ENCODE measurements at regions not wholly inside any gene's neighbourhood (a gene's known extent, or its start where the extent isn't known, plus 50 kb on each side); places are given as distances from the start of the nearest gene placed in this dataset.

GRCh38 chr3:84806958-84807357 is 151.8 kb upstream of the CADM2 start (continued):
- TF ChIP-seq, protein P1, sequence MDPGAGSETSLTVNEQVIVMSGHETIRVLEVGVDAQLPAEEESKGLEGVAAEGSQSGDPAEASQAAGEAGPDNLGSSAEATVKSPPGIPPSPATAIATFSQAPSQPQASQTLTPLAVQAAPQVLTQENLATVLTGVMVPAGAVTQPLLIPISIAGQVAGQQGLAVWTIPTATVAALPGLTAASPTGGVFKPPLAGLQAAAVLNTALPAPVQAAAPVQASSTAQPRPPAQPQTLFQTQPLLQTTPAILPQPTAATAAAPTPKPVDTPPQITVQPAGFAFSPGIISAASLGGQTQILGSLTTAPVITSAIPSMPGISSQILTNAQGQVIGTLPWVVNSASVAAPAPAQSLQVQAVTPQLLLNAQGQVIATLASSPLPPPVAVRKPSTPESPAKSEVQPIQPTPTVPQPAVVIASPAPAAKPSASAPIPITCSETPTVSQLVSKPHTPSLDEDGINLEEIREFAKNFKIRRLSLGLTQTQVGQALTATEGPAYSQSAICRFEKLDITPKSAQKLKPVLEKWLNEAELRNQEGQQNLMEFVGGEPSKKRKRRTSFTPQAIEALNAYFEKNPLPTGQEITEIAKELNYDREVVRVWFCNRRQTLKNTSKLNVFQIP (CRISPR knock-in tag; IDR thresholded peaks at IDR 0.05; ENCODE audit: borderline replicate concordance, low read depth) = no peak
- no peak for TF ChIP-seq TSHZ2 (CRISPR knock-in tag; IDR thresholded peaks at IDR 0.05)
- no peak for TF ChIP-seq ZFP30 (CRISPR knock-in tag; IDR thresholded peaks at IDR 0.05)

DNA sequence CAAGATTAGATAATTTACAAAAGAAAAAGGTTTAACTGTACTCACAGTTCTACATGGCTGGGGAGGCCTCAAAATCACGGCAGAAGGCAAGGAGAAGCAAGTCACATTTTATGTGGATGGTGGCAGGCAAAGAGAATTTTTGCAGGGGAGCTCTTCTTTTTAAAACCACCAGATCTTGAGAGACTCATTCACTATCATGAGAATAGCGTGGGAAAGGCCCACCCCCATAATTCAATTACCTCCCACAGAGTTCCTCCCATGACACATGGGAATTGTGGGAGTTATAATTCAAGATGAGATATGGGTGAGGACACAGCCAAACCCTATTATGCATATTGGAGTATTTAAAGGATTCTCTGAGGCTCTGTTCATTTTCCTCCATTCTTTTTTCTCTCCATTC is 138.7 kb upstream of the CADM2 start:
- TF ChIP-seq PPARA (CRISPR knock-in tag; IDR thresholded peaks at IDR 0.05; ENCODE audit: borderline replicate concordance) (no peak), SNAI2 (CRISPR knock-in tag; IDR thresholded peaks at IDR 0.05) (no peak), ZFP30 (CRISPR knock-in tag; IDR thresholded peaks at IDR 0.05) (no peak), PATZ1 (CRISPR knock-in tag; IDR thresholded peaks at IDR 0.05; ENCODE audit: borderline replicate concordance) (no peak), OSR1 (CRISPR knock-in tag; IDR thresholded peaks at IDR 0.05) (no peak), ARNTL (CRISPR knock-in tag; IDR thresholded peaks at IDR 0.05; ENCODE audit: borderline replicate concordance, low read depth) (no peak)
- TF ChIP-seq, protein P2, sequence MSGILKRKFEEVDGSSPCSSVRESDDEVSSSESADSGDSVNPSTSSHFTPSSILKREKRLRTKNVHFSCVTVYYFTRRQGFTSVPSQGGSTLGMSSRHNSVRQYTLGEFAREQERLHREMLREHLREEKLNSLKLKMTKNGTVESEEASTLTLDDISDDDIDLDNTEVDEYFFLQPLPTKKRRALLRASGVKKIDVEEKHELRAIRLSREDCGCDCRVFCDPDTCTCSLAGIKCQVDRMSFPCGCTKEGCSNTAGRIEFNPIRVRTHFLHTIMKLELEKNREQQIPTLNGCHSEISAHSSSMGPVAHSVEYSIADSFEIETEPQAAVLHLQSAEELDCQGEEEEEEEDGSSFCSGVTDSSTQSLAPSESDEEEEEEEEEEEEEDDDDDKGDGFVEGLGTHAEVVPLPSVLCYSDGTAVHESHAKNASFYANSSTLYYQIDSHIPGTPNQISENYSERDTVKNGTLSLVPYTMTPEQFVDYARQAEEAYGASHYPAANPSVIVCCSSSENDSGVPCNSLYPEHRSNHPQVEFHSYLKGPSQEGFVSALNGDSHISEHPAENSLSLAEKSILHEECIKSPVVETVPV (CRISPR knock-in tag; IDR thresholded peaks at IDR 0.05) = no peak
- ATAC-seq = no peak

DNA sequence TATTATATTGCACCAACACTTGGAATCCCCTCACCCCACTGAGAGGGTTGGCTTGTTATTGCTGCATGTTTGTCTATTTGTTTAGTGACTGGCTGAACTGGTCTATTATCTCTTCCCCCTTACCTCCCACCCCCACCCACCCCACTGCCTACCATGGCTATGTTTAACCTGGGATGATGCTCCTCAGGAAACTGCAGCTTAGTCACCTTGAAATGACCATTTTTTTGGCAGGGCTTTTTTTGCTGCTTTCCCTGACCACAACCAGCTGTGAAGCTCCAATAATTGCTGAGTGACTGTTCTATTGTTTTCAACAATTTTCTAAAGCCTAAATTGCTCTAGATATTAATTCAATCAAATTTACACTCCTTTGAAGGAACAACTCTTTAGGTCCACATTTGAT is 137.9 kb upstream of the CADM2 start:
- no peak for ATAC-seq
- TF ChIP-seq ZFP3 (CRISPR knock-in tag; IDR thresholded peaks at IDR 0.05) (no peak), TCF4 (CRISPR knock-in tag; IDR thresholded peaks at IDR 0.05; ENCODE audit: borderline replicate concordance) (no peak), RARB (CRISPR knock-in tag; IDR thresholded peaks at IDR 0.05) (no peak), ZNF565 (CRISPR knock-in tag; conservative IDR thresholded peaks at IDR 0.05; ENCODE audit: low read depth) (no peak), ESRRG (CRISPR knock-in tag; IDR thresholded peaks at IDR 0.05) (no peak), OSR1 (CRISPR knock-in tag; IDR thresholded peaks at IDR 0.05) (no peak), ISL1 (CRISPR knock-in tag; IDR thresholded peaks at IDR 0.05) (no peak), ZFP30 (CRISPR knock-in tag; IDR thresholded peaks at IDR 0.05) (no peak), CSDC2 (CRISPR knock-in tag; IDR thresholded peaks at IDR 0.05) (no peak), TSHZ2 (CRISPR knock-in tag; IDR thresholded peaks at IDR 0.05) (no peak), PPARA (CRISPR knock-in tag; IDR thresholded peaks at IDR 0.05; ENCODE audit: borderline replicate concordance) (no peak), SNAI2 (CRISPR knock-in tag; IDR thresholded peaks at IDR 0.05) (no peak), TOX (CRISPR knock-in tag; IDR thresholded peaks at IDR 0.05; ENCODE audit: borderline replicate concordance) (no peak), ZNF70 (CRISPR knock-in tag; IDR thresholded peaks at IDR 0.05) (no peak), PATZ1 (CRISPR knock-in tag; IDR thresholded peaks at IDR 0.05; ENCODE audit: borderline replicate concordance) (no peak)
- TF ChIP-seq, protein P2 (CRISPR knock-in tag; IDR thresholded peaks at IDR 0.05) = no peak
